HuH-7 (cell line): ENCODE measurements at regions not wholly inside any gene's neighbourhood (a gene's known extent, or its start where the extent isn't known, plus 50 kb on each side); places are given as distances from the start of the nearest gene placed in this dataset.

ENCODE experiments used
- DNase-seq: peaks from one replicate; pipeline ENCODE4 v3.0.0; 2011; ENCODE audit warnings: low spot score

DNA sequence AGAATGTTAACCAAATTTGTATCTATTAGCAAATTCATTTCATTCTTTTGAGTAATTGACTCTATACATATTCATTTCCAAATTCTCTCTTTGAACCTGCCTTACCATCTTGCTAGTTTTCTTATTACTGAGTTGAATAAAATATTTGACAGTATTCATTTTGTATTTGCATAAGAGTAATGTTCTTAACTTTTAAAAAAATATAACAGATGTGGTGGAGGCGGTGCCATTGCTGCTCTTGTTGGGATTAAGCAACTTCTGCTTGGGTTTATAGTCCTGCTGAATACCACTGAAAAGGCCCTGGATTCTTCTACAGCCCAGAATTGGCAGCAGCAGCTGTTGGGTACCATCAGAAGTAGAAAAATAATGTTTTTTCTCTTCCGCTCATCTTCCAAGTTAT, 148.9 kb upstream of the PEX5L start:
- no peak for DNase-seq

DNA sequence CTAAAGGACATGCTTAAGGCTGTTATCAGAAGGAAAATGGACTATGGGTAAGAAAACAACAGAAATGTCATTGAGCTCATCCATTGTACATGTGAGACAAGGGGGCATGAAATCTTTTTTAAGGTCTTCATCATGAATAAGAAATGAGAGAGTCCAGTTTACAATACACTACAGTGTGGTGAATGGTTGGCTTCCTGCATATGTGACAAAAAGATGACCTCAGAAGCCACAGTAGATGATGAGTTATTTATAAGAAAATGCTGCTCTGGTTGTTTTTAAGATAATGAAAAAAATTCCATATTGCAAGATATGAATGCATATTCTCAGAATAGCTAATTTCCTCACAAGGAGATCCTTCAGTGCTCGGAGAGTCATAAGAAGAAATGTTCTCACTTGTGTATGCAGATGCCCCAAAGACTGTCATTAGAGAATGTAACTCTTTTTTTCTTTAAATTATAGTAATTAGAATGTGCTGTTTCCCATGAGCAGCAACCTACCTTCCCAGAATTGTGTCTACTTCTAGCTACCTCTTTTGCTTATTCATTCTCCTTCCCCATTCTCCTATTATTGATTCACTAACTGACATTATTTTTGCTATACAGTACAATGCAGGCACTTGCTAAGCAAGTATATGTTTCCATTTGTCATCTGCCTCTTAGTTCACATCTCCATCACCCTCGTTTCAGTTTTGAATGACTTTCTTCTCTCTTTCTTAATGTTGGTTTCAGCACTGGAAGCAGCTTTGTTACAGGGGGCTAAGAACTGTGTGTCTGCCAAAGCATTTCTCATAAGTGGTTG, 152.0 kb upstream of the PEX5L start:
- DNase-seq = no peak

DNA sequence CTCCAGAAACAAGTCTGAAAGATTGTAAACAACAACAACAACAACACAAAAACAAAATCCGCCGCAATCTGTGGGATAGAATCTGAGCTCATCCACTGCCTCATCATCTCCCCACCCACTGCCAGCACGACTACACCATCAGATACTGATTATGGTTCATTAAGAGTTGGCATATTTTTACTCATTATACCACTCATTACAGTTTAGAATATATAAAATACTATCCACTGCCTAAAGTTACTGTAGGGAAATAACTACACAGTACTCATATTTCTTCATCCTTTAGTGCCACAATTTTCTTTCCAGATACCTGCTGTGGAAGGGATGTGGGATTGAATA, 152.5 kb upstream of the PEX5L start:
- DNase-seq = no peak

DNA sequence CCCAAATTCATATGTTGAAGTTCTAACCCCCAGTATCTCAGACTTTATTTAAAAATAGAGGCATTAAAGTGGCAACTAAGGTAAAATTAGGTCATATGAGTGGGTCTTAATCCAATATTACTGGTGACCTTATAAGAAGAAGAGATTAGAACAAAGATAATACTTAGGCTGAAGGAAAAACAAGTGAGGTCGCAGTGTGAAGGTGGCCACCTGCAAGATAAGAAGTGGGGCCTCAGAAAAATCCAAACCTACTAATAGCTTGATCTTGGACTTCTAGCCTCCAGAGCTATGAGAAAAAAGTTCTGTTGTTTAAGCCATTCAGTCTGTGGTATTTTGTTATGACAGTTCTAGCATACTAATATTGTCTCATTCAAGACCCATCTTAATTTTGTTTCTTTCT, 159.9 kb upstream of the PEX5L start:
- no peak for DNase-seq

DNA sequence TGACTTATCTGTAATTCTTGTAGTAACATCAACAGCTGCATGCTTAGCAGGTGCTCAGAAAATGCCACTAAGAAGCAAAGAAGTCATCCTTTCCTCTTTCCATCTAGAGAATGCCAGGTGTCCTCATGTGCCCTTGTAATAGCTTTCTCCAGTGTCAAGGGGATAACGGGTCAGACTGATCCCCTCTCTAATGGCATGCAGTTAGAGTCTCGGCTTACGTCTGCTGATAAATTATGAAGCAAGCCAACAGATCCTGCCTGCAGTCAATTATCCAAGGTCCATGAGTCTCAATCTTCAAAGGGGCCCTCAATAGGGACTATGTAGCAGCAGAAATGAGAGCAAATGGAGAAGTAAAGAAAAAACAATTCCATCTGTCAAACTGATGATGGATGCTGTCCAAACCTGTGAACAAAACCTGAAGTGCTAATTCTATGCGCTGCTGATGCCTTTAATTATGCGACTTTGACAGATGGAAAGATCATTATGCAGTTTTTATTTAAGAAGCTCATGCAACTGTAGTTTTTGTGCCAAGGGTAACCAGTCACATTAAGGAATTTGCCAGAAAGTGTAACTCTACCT, 162.8 kb upstream of the PEX5L start:
- no peak for DNase-seq

DNA sequence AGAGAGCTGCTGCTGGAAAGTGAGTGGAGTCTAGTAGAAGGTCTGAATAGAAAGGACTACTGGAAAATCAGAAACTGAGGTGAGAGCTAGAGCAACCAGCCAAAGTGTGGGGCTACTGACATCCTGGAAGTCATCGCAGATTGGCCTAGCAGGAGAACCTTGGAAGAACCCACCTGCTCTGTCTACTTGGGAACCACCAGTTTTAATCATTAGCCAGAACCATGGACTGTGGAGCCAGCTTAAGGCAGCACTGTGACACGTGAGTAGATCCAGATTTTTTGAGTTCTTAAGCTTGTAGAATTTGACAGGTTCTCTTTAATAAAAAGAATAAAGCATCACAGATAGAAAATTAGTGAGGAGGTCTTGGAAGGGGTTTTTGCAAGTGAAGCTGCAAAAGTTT, 179.1 kb upstream of the PEX5L start:
- DNase-seq = no peak

DNA sequence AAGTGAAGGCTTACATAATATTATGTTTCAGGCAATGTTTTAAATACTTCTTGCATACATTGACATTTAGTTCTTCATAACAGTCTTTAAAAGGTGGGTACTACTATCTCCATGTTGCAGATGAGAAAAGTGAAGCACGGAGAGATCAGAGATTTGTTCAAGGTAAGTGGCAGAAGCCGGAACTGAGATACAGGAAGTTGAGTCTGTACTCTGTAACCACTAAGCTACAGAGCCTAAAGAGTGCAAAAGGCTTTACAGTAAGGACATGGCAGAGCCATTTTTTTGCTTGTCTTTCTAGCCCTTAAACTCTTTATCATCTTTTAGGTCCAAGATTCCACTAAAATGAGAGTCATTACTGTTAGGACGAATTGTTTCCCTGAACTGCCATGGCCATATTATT, 186.5 kb upstream of the PEX5L start:
- DNase-seq = no peak

DNA sequence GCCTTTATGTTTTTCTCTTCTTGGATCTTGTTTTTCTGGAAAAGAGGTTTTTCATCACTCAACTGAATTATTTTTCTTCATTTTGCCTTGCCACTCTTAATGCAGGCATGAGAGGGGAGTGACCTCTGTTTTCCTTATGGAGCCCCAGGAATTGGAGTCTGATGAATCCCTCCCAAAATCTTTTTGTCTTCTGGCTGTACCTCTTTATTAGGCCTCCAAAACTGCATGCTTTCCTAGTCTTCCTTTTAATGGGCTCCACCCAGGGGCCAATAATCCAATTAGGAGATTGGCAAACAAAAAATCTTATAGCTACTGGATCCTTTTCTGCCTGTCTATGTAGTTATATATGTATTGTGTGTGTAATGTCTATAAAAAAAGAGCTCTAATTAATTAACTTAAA, 192.4 kb upstream of the PEX5L start:
- DNase-seq = no peak

DNA sequence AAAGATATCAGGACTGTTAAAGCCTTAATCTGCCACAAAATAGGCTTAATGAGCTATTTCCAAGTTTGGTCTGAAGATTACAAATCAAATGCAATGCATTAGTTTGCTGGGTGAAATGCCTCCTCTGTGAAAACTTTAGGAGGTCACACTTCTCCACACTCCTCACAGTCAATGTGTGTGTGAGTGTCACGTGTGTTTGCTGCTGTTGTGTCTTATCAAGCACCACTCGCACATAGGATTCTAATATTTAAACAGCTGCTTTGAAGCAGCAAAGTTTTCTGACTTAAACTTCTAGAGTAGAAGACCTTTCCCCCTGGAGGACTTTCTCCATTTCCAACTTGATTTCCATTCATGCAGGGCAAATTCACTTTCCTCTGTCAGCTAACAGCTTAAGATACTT, 203.2 kb upstream of the PEX5L start:
- DNase-seq = no peak

DNA sequence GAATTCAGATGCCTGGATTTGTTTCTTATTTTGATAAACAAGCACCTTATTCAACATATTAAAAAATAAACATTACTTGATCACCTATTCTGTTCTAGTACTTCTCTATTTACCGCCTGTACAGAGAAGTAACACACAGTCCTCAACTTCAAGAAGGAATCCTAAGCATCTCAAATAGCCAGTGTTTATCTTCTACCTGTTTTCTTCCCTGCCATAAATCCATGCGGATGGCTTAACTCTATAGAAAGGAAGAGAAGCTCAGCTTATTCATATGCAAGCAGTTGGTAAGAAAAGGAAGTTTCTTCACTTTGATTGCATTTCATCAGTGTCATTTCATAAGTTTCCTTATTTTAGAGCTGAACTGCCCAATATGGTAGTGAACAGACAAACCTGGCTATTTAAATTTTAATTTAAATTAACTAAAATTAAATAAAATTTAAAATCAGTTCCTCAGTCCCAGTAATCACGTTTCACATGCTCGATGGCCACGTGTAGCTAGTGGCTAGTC, 210.0 kb upstream of the PEX5L start:
- DNase-seq = no peak

DNA sequence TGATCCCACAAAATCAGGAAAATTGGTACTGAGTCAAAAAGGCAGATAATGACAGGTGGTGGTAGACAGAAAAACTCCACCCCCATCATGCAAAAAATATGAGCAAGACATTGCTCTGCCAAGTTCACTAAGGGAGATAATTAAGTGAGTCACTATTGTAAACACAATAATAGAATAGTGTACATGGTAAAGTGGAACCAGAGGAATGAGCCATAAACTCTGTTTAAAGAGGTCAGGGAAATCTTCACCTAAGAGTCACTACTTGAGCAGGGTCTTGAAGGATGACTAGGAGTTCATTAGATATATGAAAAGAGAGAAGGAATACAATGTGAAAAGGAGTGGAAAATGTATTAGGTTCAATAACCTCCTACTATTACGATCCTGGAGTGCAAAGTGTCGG, 213.4 kb upstream of the PEX5L start:
- no peak for DNase-seq

DNA sequence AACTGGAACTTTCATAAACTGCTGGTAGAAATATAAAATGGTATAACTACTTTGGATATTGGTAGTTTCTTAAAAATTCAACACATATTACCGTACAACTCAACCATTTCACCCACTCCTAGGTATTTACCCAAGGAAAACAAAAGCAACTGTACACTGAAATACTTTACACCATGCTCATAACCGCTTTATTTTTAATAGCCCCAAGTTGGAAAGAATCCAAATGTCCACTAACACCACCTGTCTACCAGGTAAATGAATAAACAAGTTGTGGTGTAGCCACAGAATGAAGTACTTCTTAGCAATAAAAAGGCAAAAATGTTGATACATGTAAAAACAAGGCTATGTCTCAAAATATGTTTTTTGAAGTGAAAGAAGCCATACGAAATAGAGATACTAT, 215.9 kb upstream of the PEX5L start:
- no peak for DNase-seq

DNA sequence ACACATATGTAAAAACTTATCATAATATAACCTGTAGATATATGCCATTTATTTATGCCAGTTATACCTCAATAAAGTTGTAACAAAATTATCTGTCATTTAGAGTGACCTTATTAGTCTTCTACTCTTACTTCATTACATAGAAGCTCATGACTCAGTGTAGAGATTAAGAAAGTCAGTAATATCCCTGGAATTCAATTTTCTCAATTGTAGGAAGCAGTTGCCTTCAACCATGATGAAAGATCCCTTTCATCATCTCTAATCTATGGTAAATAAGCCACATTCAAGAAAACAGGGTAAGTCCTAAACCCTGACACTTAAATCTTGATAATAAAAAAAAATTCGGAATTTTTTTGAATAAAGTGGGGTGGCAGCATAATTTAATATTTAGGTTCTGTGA, 216.5 kb upstream of the PEX5L start:
- DNase-seq = no peak

DNA sequence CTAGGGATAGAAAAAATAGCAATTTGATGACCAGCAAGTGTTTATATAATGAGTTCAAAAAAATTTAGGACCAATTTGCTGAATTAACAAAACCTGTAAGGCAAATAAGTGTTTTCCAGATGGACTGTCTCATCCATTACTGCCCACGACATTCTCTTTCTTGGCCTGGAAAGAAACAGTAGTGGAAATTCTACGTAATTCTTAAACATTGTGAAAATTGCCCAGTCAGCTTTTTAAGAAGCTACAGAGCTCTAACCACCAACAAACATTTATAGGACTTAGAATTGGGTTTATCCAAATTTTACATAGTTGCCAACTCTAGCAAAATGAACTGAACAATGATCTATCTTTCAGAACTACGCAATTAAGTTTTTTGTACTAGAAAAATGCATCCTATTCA, 227.7 kb upstream of the PEX5L start:
- no peak for DNase-seq

DNA sequence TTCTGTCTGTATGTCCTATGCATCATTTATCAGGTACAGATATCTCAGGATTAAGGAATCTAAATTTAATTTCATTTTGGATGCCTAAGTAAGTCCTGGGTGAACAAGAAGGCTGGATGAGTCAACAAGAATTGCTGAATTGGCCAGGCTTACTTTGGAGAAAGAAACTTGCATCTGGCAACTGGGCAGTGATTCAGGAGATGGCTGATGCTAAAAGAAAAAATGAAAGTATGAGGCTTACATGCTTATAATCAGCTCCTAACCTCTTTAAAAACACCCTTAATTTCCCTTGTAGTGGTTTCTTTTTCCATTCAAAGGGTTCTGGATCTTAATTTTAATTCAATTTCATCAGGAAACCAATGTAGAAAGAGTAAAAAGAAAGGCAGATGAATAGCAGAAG, 228.8 kb upstream of the PEX5L start:
- no peak for DNase-seq

DNA sequence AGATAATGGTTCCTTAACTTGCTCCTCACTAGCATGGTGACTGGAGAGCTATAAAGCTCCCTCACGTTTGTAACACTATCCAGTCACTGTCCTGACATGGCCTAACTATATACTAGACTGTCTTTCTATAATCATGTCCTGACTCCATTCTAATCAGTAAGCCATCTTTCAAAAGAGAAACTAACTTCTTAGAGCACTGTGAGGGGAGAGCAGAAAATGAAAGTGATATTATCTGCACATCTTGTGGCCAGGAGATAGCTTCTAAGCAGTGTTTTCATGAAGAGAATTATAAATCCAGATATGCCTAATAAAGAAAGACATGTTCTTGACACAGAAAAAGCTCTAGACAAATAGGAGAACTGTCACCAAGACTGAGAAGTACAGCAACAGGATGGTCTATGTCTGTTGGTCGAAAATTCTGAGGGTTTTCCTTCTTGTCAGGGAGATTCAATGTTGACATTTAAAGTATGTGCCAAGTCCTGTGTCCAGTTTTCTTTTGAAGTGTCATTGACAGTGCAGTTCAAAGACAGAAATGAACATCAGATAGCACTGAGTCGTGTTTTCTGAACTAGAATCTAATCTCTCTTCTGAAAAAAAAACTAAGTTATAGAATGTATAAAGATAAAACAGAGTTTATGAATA, 230.6 kb upstream of the PEX5L start:
- no peak for DNase-seq

DNA sequence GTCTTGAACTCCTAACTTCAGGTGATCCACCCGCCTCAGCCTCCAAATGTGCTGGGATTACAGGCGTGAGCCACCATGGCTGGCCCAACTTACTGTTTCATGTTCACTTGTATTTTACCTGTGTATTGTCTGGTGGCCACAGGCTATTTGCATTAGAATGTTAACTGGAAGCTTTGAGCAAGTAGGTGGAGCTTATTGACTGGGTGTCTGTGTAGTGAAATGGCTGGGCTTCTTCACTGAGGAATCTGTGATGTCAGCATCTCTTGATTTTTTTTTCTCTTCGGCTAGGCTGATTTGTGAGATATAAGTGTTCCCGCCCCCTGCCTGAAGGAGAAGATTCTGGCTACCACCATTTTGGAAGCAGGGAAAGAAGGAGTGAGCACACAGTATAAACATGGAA, 237.8 kb upstream of the PEX5L start:
- DNase-seq = no peak

DNA sequence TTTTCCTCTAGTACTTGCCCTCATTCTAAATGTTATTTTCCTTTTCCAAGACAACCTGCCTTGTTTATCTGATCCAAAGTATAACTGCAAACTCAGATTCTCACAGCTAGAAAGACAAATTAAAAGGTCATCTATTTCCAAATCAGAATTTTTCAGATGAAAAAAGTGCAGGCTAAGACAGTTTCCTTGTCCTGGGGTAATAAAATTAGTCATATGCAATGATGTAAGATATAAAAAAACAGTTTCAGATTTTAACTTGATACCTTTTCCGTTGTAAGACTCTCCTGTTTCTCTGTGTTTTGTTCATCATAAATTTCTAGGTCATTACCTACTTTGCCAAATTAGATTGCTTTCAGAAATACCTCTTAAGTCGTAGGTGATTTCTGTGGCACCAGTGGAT, 238.4 kb upstream of the PEX5L start:
- DNase-seq = no peak

DNA sequence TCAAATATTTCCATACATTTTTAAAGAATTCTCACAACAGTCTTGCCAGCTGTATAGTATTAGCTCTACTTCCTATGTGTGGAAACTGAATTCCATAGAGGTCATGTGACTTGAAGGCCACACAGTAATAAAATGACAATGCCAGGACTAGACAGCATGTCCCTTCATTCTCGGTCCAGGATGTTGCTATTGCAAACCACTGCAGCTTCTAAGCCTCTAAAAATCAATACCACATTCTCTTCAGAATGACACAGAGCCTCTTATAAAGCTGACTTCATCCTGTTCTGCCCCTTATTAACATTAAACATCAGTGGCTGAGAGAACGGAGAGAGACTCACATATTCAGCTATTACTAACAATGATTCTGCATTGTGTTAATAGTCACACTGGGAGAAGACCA, 240.3 kb upstream of the PEX5L start:
- DNase-seq = peak; percentile 1

DNA sequence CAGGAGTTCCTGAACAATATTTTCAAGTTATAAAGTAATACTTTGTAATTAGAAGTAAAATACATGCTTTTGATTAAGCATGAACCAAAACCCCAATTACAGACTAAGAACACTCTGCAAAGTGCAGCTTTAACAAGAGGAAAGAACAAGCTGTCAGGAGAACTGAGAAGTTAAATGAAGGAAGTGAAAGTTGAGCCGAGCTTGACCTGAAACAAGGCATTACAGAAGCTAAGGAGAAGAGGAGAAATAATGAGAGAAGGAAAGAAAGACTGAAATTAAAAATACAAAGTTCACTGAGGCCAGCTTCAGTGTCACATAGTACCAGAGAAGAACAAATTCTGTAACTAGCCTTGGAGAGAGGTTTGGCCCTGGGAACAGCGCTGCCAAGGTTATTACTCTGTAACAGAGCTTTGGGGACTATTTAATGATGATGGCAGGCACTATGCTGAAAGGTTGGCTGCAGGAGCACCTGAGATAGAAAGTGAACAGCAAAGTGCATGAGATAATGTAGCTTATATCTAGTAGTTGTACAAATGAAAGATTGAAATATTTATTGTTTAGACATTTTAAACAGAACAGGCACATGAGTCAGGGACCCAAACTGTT, 241.9 kb upstream of the PEX5L start:
- DNase-seq = no peak

DNA sequence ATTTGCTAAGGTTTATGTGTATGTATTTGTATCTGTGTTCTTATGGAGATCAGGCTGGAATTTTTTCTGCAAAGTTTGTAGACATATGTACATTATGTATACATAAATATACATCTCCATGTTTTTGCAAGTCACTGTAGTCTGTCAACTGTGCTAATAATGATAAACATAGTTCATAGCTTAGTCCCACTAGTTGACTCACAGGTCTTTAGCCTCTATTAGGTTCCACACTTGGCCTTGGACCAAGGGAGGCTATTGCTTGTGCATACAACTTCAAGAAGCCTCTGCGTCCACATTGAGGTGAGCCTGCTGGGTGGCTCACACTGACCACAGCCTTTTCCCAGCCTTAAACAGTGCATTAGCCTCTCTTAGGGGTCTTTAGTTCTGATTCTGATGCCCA, 243.8 kb upstream of the PEX5L start:
- DNase-seq = no peak

DNA sequence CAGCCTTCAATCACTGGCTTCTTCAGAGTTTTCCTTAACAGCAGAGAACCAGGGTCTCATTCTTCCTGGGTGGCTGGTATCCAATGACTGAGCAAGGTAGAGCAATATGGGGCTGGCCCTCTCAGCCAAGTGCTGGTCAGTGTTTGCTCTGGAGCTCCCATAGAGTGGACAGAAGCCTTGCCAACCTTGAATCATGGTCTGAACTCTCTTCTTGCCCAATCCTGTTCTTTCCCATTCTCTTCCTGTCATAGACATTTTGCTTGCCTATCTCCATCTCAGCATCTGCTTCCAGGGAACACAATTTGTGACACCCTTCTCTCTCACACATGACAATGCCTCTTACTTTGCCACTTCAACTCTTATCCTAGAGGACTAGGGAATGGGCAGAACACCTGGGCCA, 245.6 kb upstream of the PEX5L start:
- no peak for DNase-seq

DNA sequence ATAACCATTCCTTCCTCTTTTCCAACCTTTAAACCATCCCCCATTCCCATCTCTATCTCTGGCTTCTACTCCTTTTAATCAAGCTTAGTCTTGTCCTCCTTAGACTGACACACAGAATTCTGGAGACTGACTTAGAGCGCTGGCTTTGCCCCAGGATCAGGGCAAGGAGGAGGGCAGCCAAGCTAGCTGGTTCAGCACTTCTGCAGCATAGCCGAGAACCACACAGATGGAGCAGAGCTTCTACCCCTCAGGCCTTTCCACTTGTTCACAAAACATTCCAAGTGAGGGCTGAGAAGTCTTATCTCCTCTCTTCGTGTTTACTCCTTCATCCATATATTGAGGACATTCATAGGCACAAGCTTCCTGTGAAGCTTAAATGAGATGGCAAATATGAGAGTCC, 246.5 kb upstream of the PEX5L start:
- DNase-seq = no peak
